ENCODE measurements at regions not wholly inside any gene's neighbourhood (a gene's known extent, or its start where the extent isn't known, plus 50 kb on each side); places are given as distances from the start of the nearest gene placed in this dataset.

DNA sequence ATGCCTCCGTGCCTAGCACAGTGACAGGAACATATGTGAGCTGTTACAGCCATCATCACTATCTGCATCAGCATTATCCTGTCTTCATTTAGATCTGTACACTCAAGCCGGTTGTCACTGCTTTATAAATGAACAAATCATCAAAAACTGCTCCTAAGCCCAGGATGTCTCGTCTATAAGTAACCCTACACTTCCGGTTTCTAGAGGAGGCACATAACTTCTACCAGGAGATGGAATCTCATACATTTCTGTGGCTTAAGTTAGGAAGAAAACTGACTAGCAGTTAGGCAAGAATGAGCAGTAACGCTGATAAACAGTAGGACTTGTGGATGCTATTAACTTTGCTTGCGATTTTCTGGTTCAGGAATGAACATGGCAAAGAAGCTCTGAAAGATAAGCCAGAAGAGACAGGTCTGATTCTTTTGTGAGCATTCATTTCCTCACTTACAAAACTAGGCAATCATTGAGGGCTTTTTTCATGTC lies 1199.2 kb downstream of the SORCS3 start:
- no peaks in the 10 kb centered on the region for H3K4me1 Mint-ChIP-seq
- H3K27ac Mint-ChIP-seq (ENCODE audit: low read depth) = no peak overlapping the region
- no peaks in the 10 kb centered on the region for H3K27me3 Mint-ChIP-seq
- H3K36me3 Mint-ChIP-seq (ENCODE audit: insufficient read depth) = no peaks in the 10 kb centered on the region
- DNase-seq (ENCODE audit: low spot score in 2 of 2) = no peak
- no peaks in the 10 kb centered on the region for H3K9me3 Mint-ChIP-seq
- ATAC-seq (replicated peaks; ENCODE audit: extremely low read depth, poor library complexity, severe bottlenecking) = no peak
- no peak overlapping the region for H3K4me3 Mint-ChIP-seq

DNA sequence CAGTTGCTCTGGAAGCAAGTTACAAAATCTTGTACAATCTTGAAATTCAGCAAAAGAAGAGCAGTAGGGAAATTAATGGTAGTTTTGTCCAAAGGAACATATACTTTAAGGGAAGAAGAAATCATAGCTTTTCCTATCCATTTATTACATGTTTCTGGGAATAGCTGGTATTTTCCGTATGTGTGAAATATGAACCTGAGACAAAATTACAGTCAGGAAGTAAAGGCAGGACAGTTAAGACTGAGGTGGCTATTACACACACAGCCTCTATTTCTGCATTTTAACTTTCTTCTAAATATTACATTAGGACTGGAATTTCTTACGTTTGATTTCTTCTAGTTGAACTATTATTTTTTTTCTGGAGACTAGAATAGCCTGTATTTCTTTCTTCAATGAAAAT lies 1197.3 kb downstream of the SORCS3 start:
- no peak for ATAC-seq (replicated peaks; ENCODE audit: extremely low read depth, poor library complexity, severe bottlenecking)
- no peaks in the 10 kb centered on the region for H3K36me3 Mint-ChIP-seq (ENCODE audit: insufficient read depth)
- H3K27me3 Mint-ChIP-seq = no peaks in the 10 kb centered on the region
- DNase-seq (ENCODE audit: low spot score in 2 of 2) = no peak
- H3K27ac Mint-ChIP-seq (ENCODE audit: low read depth) = peak overlapping the region; percentile 56
- H3K4me3 Mint-ChIP-seq = peak overlapping the region; percentile 52
- H3K4me1 Mint-ChIP-seq = no peaks in the 10 kb centered on the region
- peaks cover 6% of the 10 kb centered on the region for H3K9me3 Mint-ChIP-seq

DNA sequence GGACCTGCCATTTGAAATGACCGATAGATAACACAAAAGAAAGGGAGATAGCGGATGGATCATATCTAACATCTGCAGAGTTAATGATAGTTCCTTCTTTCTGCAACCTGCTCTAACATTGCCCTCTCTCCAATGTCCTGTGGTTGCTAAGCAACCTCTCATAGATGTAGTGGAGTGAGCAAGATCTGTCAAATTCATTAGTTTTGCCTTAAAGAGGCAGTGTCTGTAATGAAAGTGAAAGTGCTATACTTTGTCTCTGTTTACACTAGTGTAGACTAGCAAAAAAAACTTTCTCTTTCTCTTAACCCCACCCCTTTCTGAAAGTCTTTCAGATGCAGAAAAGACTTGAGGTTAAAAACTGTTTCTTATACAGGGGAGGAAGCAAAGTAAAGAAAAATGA lies 1196.9 kb downstream of the SORCS3 start:
- Mint-ChIP-seq H3K4me3 (peak overlapping the region; percentile 52), H3K27me3 (no peaks in the 10 kb centered on the region), H3K4me1 (no peaks in the 10 kb centered on the region), H3K9me3 (peaks cover 6% of the 10 kb centered on the region), H3K36me3 (ENCODE audit: insufficient read depth) (no peaks in the 10 kb centered on the region), H3K27ac (ENCODE audit: low read depth) (peak overlapping the region; percentile 56)
- no peak for ATAC-seq (replicated peaks; ENCODE audit: extremely low read depth, poor library complexity, severe bottlenecking)
- no peak for DNase-seq (ENCODE audit: low spot score in 2 of 2)

DNA sequence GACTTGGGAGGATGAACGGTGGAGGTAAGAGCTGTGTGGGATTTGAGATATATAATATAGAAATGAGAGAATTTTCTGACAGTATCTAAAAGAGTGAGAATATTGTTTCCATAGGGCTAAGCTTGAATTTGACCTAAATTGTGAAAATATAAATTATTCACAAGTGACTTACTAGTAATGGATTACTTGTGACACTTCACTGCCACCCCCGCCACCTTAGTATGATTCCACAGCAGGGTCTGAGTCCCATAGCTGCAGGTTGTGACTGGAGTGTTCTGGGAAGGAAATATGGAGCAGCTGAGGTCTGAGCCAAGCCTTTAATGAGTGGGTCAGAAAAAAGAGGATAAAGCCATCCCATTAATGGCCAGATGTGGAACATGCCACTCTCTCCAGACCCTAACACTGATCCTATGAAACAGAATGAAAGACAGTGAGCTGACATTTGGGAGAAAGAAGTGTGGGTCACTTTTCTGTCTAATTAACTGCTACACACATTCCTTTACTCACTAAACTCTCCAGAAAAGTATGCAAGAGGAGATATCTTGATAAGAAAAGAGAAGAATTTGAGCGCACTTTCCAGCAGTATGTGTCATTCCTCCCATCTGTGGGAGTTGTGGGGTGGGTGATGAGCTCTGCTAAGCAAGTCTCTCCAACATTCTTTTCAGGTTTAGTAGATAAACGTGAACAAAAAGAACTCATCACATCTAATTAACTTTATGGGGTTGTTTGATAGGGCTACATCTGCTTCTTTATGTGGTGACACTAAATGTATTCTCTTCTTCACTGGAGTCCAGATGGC lies 1193.4 kb downstream of the SORCS3 start:
- Mint-ChIP-seq H3K27me3 (no peaks in the 10 kb centered on the region), H3K27ac (ENCODE audit: low read depth) (no peak overlapping the region), H3K4me3 (no peak overlapping the region), H3K4me1 (no peaks in the 10 kb centered on the region), H3K9me3 (peaks cover 6% of the 10 kb centered on the region), H3K36me3 (ENCODE audit: insufficient read depth) (no peaks in the 10 kb centered on the region)
- ATAC-seq (replicated peaks; ENCODE audit: extremely low read depth, poor library complexity, severe bottlenecking) = no peak
- DNase-seq (ENCODE audit: low spot score in 2 of 2) = no peak

GRCh38 chr10:105827133-105827532 lies 1186.0 kb downstream of the SORCS3 start:
- Mint-ChIP-seq H3K27ac (ENCODE audit: low read depth) (no peak overlapping the region), H3K36me3 (ENCODE audit: insufficient read depth) (no peaks in the 10 kb centered on the region), H3K4me1 (no peaks in the 10 kb centered on the region), H3K27me3 (no peaks in the 10 kb centered on the region), H3K9me3 (peaks cover 11% of the 10 kb centered on the region), H3K4me3 (no peak overlapping the region)
- DNase-seq (ENCODE audit: low spot score in 2 of 2) = no peak
- no peak for ATAC-seq (replicated peaks; ENCODE audit: extremely low read depth, poor library complexity, severe bottlenecking)

- Mint-ChIP-seq H3K4me3 (no peak overlapping the region), H3K27me3 (no peaks in the 10 kb centered on the region), H3K4me1 (no peaks in the 10 kb centered on the region), H3K27ac (ENCODE audit: low read depth) (no peak overlapping the region), H3K36me3 (ENCODE audit: insufficient read depth) (peaks cover 1% of the 10 kb centered on the region), H3K9me3 (peaks cover 13% of the 10 kb centered on the region)
- ATAC-seq (replicated peaks; ENCODE audit: extremely low read depth, poor library complexity, severe bottlenecking) = no peak
- DNase-seq (ENCODE audit: low spot score in 2 of 2) = no peak
These were observed 1167.0 kb downstream of the SORCS3 start for GRCh38 chr10:105807935-105808587.

- H3K9me3 Mint-ChIP-seq = peaks cover 27% of the 10 kb centered on the region
- H3K27ac Mint-ChIP-seq (ENCODE audit: low read depth) = no peak overlapping the region
- ATAC-seq (replicated peaks; ENCODE audit: extremely low read depth, poor library complexity, severe bottlenecking) (no peak), DNase-seq (ENCODE audit: low spot score in 2 of 2) (no peak)
- H3K36me3 Mint-ChIP-seq (ENCODE audit: insufficient read depth) = no peaks in the 10 kb centered on the region
- no peak overlapping the region for H3K4me3 Mint-ChIP-seq
- H3K4me1 Mint-ChIP-seq = no peaks in the 10 kb centered on the region
- H3K27me3 Mint-ChIP-seq = no peaks in the 10 kb centered on the region
These were observed 1162.1 kb downstream of the SORCS3 start for GRCh38 chr10:105803206-105803605.

DNA sequence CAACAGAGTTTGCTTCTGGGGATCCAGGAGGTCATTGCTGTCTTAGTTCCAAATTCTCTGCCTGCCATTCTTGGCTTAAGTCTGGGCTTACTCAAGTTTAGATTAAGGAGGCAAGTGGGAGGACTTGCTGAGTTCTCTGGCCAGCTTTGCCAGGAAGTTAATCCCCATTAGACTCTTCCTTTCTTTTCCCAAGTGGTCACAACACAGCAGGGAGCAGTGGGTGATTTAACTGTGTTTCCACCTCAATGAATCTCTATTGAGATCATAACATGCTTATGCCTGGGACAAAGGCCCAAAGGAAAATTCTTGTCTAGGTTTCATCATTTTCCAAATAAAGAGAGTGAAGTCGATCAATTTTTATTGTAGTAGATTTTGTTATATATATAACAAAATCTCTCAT lies 1159.6 kb downstream of the SORCS3 start:
- Mint-ChIP-seq H3K36me3 (ENCODE audit: insufficient read depth) (no peaks in the 10 kb centered on the region), H3K27ac (ENCODE audit: low read depth) (no peak overlapping the region), H3K27me3 (no peaks in the 10 kb centered on the region), H3K9me3 (peaks cover 23% of the 10 kb centered on the region), H3K4me3 (no peak overlapping the region), H3K4me1 (no peaks in the 10 kb centered on the region)
- DNase-seq (ENCODE audit: low spot score in 2 of 2) = no peak
- no peak for ATAC-seq (replicated peaks; ENCODE audit: extremely low read depth, poor library complexity, severe bottlenecking)

GRCh38 chr10:105798328-105798889 lies 1157.3 kb downstream of the SORCS3 start:
- no peak overlapping the region for H3K4me3 Mint-ChIP-seq
- no peaks in the 10 kb centered on the region for H3K36me3 Mint-ChIP-seq (ENCODE audit: insufficient read depth)
- peaks cover 16% of the 10 kb centered on the region for H3K9me3 Mint-ChIP-seq
- H3K4me1 Mint-ChIP-seq = no peaks in the 10 kb centered on the region
- ATAC-seq (replicated peaks; ENCODE audit: extremely low read depth, poor library complexity, severe bottlenecking) (no peak), DNase-seq (ENCODE audit: low spot score in 2 of 2) (no peak)
- no peak overlapping the region for H3K27ac Mint-ChIP-seq (ENCODE audit: low read depth)
- no peaks in the 10 kb centered on the region for H3K27me3 Mint-ChIP-seq

DNA sequence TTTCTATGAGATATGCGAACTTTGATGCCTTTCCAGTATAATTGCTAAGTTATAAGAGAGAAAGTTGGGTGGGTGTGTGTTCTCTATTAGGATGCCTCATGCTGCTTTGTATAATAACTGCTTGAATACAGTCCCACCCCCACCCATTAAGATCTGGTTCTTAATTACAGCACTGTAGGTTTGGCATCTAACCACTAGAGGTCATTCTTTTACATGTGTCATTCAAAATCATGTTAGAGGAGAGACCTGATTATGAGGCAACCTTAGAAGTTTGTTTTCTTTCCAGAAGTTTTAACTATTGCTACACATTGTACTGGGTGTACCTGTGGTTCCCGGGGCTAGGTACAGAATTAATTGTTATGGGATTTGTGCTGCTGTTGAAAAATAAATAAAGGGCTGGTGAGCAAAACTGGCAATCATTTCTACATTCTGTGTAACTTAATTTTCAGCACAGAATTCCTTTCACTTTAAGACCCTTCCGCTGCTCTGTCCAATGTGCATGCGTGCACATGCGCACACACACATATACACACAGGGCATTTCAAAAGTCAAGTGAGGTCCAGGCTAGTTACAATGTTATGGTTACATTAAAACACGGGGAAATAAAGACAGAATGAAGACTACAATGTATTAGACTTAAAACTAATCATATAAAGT lies 1156.3 kb downstream of the SORCS3 start:
- Mint-ChIP-seq H3K4me1 (no peaks in the 10 kb centered on the region), H3K36me3 (ENCODE audit: insufficient read depth) (no peaks in the 10 kb centered on the region), H3K27ac (ENCODE audit: low read depth) (no peak overlapping the region), H3K4me3 (no peak overlapping the region), H3K27me3 (no peaks in the 10 kb centered on the region), H3K9me3 (peaks cover 16% of the 10 kb centered on the region)
- no peak for DNase-seq (ENCODE audit: low spot score in 2 of 2)
- no peak for ATAC-seq (replicated peaks; ENCODE audit: extremely low read depth, poor library complexity, severe bottlenecking)

DNA sequence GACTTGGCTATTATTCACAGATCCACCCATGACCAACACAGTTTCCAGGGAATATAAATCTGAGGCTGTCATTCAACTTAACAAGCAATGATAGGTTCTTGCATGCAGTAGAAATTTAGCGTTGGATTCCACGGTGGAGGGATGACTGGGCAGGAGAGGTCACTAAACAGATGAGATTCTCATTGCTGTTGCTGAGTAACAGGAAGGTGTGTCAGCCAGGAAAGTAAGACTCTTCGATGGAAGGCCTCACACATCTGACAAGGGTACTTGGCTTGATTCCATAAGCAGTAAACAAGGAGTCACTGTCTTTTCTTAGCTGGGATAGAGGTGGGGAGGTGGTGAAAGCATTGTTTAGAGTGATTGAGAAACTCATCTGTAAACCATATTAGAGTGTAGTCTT lies 1152.0 kb downstream of the SORCS3 start:
- no peaks in the 10 kb centered on the region for H3K4me1 Mint-ChIP-seq
- H3K9me3 Mint-ChIP-seq = peaks cover 1% of the 10 kb centered on the region
- DNase-seq (ENCODE audit: low spot score in 2 of 2) (no peak), ATAC-seq (replicated peaks; ENCODE audit: extremely low read depth, poor library complexity, severe bottlenecking) (no peak)
- H3K36me3 Mint-ChIP-seq (ENCODE audit: insufficient read depth) = no peaks in the 10 kb centered on the region
- no peak overlapping the region for H3K27ac Mint-ChIP-seq (ENCODE audit: low read depth)
- H3K27me3 Mint-ChIP-seq = no peaks in the 10 kb centered on the region
- no peak overlapping the region for H3K4me3 Mint-ChIP-seq

- Mint-ChIP-seq H3K36me3 (ENCODE audit: insufficient read depth) (no peaks in the 10 kb centered on the region), H3K27ac (ENCODE audit: low read depth) (no peak overlapping the region)
- no peak for ATAC-seq (replicated peaks; ENCODE audit: extremely low read depth, poor library complexity, severe bottlenecking)
These were observed 1144.6 kb downstream of the SORCS3 start for GRCh38 chr10:105785721-105786120.

More at GRCh38 chr10:105785721-105786120, 1144.6 kb downstream of the SORCS3 start:
- DNase-seq (ENCODE audit: low spot score in 2 of 2) = no peak
- H3K27me3 Mint-ChIP-seq = no peaks in the 10 kb centered on the region
- peaks cover 23% of the 10 kb centered on the region for H3K9me3 Mint-ChIP-seq
- H3K4me1 Mint-ChIP-seq = no peaks in the 10 kb centered on the region
- no peak overlapping the region for H3K4me3 Mint-ChIP-seq

Measured in central memory CD8-positive, alpha-beta T cell (primary cell).